HCEC 1CT (cell line): ENCODE measurements at regions not wholly inside any gene's neighbourhood (a gene's known extent, or its start where the extent isn't known, plus 50 kb on each side); places are given as distances from the start of the nearest gene placed in this dataset.

Experiments
- DNase-seq: peaks from one replicate; pipeline ENCODE4 v3.0.0-alpha.2; 2017

DNA sequence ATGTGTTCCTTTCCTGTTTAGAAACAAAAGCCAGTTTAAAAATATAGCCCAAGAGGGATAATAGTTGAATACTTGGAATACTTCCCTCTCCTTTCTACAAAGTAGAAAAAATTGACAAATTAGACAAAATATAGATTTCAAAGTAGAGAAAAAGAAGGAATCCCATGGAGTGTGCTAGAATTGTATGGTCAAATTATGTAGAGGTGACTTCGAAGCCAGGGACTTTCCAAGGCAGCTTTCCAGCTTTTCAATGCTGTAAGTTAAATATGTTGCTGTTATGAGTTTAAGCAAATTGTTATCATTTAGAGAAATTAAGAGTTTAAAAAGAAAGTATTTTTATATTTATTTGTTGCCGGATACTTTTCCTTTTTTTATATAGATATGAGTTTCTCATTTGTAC lies 415.5 kb upstream of the OPRM1 start:
- DNase-seq: no peak

GRCh38 chr6:153621491-153621890 lies 417.5 kb upstream of the OPRM1 start:
- peak; percentile 16 for DNase-seq

DNA sequence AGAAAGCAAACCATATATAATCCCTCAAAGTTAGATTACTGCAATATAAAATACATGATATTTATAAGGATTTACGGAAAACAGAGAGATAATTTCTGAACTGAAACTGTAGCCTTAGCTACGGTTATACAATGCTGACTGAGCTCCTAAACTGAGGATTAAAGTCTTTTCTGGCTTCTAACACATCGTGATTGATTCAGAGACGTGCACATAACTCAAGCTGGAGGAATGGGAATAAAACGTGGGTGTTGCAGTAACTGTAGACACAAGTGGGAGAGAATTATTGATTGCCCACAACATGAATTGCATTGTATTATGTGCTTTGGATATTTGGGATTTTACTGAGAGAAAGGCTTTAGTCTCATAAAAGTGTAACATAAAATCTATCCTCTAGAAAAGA lies 418.0 kb upstream of the OPRM1 start:
- DNase-seq: no peak

DNA sequence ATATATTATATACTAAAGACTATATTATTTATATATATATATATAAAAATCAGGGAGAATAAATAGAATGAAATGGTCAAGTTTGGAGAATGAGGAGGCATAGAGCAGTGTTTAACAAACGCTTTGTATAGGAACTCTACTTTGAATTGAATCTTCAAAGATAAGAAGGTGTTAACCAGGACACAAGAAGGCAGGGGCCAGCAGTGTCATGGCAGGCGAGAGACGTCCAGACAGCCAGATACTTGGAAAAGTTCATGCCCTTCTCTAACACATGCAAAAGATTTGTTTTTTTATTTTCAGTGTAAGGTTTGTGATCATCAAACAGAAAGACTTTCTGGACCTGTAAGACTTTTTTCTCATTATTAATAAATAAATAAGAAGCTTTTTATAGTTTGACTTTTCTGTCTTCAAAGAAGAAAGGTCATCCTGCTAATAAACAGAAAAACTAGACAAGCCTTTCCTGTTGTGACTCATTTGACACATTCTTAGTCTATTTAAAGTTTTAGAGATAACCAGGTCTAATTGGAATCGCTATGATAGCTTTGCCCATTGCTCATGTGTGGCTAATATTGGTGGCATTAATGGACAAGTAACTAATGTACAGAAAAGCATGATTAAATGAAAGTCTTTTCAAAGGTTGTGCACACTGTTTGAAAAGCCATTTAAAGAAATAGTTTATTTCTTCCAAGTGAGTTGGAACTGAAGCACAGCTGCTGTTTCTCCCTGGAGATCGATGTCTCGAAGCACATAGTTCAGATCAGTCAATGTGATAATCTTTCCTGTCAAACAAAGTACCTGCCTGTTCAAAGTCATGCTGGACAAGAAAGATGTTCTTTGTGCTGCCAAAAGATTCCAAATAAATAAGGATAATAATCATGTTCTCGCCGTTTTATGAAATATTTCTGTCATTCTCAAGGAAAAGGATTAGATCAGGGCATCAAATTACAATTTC lies 420.4 kb upstream of the OPRM1 start:
- no peak for DNase-seq

DNA sequence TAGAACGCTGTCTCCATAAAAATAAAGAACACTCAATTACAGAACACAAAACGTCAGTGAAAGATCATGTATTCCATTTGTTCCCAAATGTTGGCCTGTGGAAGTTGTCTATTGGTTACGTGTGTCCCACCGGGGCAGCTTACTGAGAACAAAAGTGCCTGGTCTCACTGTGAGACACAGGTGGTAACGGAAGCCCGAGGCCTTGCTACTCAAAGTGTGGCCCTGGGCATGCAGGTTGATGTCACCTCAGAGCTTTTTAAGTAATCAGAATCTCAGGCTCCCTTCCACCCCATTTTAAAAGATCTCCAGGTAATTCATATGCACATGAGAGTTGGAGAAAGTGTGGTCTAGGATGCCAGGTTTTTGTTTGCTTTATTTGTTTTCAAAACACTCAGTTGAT lies 422.5 kb upstream of the OPRM1 start:
- no peak for DNase-seq

DNA sequence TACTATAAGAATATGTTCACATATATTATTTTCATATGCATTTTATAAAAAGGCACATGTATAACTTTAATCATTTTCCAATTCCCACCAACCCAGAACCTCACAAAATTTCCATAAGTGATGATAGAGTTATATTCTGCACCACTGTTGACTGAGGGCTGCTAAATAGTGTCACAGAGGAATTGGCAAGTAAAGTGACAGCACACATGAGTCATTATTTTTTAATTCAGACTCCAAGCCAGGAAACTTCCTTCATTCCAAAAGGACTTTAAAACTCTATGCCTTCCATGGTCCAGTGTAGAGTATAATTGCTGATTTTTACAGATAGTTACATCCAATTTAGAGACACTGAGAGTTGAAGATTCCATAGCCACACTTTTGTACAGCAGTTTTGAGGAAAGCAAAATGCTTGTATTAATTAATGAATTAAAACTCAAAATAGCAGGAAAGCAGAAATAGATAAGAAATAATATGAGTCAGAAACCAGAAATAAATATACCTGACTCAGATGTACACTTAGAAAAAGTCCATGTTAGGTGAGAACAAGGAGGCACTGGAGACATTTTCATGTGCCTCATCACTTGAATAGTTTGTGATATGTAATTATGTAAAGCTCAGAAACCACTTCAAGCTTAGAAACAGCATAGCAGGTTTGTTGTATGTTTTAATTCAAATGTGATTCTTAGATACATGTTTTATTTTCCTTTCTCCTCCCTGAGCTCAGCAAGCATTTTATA lies 425.2 kb upstream of the OPRM1 start:
- DNase-seq: no peak

- DNase-seq: no peak
Measured at GRCh38 chr6:153602401-153602800, 436.6 kb upstream of the OPRM1 start.

DNA sequence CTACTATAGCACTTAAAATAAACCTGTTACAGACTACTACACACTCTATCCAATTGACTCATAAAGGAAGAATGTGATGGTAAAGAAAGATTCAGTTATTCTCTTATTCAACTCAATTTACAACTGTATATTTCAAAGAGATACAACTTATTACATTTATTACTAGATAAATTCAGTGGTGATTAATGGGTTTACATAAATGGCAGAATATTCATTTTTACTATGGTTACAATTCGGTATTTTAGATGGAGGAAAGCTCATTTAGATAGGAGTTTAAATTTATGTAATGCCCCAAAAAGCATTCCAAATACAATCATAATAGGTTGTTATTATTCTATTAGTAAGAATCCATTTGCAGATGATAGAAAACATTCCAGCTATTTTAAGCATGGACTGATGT lies 439.1 kb upstream of the OPRM1 start:
- peak; percentile 29 for DNase-seq

DNA sequence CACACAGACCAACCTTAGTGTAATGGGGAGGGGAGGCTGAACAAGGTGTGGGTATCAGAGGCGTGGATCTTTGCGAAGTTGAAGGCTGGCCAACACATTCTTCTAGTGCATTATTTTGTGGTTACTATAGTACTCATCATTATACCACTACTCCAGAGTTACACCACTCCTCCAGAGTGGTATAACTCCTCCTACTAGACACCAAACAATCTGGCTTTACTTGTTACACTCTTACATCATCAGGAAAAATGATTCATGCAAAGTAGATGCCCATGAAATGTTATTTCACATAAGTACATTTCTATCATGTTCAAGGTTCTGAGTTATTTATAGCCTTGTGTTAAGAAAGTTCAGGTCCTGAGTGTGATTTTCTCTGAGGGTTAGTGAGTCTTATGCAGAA lies 443.1 kb upstream of the OPRM1 start:
- peak; percentile 88 for DNase-seq

GRCh38 chr6:153594871-153595270 lies 444.2 kb upstream of the OPRM1 start:
- DNase-seq: no peak

GRCh38 chr6:153591159-153591558 lies 447.9 kb upstream of the OPRM1 start:
- no peak for DNase-seq

DNA sequence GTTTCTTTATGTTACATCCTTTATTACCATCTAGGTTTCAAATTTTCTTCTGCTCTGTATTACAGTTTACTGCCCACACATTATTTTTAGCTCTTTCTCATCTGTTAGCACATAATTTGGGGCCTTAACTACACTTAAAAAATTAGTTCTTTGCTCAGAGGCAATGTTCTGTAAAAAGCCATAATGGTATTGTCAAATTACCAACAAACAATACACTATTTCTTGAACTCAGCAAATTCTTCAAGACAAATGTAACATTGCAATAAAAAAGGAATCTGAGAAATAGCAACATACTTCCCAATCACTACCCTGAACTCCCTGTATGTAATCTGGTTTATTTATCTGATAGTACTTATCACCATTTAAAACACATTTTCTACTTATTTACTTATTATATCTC lies 448.6 kb upstream of the OPRM1 start:
- DNase-seq: no peak

GRCh38 chr6:153588330-153588729 lies 450.7 kb upstream of the OPRM1 start:
- no peak for DNase-seq

DNA sequence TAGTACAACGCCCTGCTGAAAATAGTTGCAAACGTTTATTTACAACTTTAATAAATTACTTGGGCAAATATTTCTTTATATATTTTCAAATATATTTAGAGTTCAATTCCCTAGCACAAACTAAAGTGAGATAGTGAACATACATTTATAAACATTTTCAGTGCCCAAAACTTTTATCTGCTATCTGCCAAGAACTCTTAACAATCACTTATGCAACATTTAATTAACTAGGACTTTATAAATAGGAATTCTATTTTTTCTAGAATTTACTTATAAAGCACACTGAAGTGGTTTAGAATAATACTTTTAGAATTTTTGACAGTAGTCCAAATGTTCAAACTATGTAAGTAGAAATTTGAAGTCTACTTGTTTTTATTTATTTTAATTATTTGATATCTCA lies 452.6 kb upstream of the RGS17 start:
- DNase-seq: no peak

- no peak for DNase-seq
Measured at GRCh38 chr6:153580776-153581175, 449.7 kb upstream of the RGS17 start.

GRCh38 chr6:153575528-153575927 lies 444.4 kb upstream of the RGS17 start:
- DNase-seq: no peak

DNA sequence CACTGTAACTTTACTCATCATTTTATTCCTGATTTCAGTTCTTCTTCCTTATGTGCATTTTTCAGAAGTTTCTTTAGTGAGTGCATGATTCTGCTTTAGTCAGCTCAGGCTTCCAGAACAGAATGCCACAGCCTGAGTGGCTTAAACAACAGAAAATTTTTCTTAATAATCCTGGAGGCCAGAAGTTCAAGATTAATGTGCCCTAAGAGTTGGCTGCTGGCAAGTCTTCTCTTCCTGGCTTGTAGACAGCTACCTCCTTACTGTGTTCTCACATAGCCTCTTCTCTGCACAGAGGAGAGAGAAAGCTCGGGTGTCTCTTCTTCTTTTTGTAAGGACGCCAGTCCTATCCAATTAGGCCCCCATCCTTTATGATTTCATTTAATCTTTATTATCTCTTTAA lies 443.1 kb upstream of the RGS17 start:
- DNase-seq: no peak

- no peak for DNase-seq
Measured at GRCh38 chr6:153572371-153572770, 441.3 kb upstream of the RGS17 start.

- peak; percentile 84 for DNase-seq
Measured at GRCh38 chr6:153568628-153569027, 437.5 kb upstream of the RGS17 start.

GRCh38 chr6:153564803-153565202 lies 433.7 kb upstream of the RGS17 start:
- DNase-seq: no peak

GRCh38 chr6:153563001-153563400 lies 431.9 kb upstream of the RGS17 start:
- no peak for DNase-seq

- DNase-seq: peak; percentile 58
Measured at GRCh38 chr6:153553627-153554026, 422.5 kb upstream of the RGS17 start.

- DNase-seq: no peak
Measured at GRCh38 chr6:153539602-153540001, 408.5 kb upstream of the RGS17 start.

- peak; percentile 72 for DNase-seq
Measured at GRCh38 chr6:153538491-153538890, 407.4 kb upstream of the RGS17 start.
